HFFc6 (cell line): ENCODE measurements at regions not wholly inside any gene's neighbourhood (a gene's known extent, or its start where the extent isn't known, plus 50 kb on each side); places are given as distances from the start of the nearest gene placed in this dataset.

Source experiments
- DNase-seq: peaks from one replicate; pipeline ENCODE4 v3.0.0-alpha.2; 2018
- H3K27ac Mint-ChIP-seq: 2 replicates; pipeline ENCODE4 v1.8.0; 2020; ENCODE audit warnings: mild to moderate bottlenecking, mixed read lengths
- H3K27me3 Mint-ChIP-seq: 2 replicates; pipeline ENCODE4 v1.8.0; 2021; ENCODE audit warnings: mild to moderate bottlenecking, moderate library complexity, mixed read lengths; ENCODE audit not compliant: insufficient read depth
- H3K36me3 Mint-ChIP-seq: 2 replicates; pipeline ENCODE4 v1.8.0; 2021; ENCODE audit warnings: low read depth, mixed read lengths
- H3K4me1 Mint-ChIP-seq: 2 replicates; pipeline ENCODE4 v1.8.0; 2020; ENCODE audit warnings: low read depth, mixed read lengths
- H3K4me3 Mint-ChIP-seq: 2 replicates; pipeline ENCODE4 v1.8.0; 2020; ENCODE audit warnings: mild to moderate bottlenecking, moderate library complexity, mixed read lengths
- H3K9me3 Mint-ChIP-seq: 2 replicates; pipeline ENCODE4 v1.8.0; 2020; ENCODE audit warnings: mild to moderate bottlenecking, mixed read lengths
- CTCF ChIP-seq: fragments of 200-600 bp; sonication (generic); IDR thresholded peaks from 2 replicates; pipeline ENCODE4 v1.5.0; 2021; ENCODE audit warnings: antibody characterized with exemption, mild to moderate bottlenecking

GRCh38 chr4:23169608-23170311 lies 477.0 kb downstream of the GBA3 start:
- TF ChIP-seq CTCF, result no peak
- no peak for DNase-seq
- H3K4me3 Mint-ChIP-seq, result no peak overlapping the region
- H3K4me1 Mint-ChIP-seq, result no peaks in the 10 kb centered on the region
- no peak overlapping the region for H3K27ac Mint-ChIP-seq
- no peaks in the 10 kb centered on the region for H3K36me3 Mint-ChIP-seq
- H3K9me3 Mint-ChIP-seq, result peaks cover 51% of the 10 kb centered on the region
- H3K27me3 Mint-ChIP-seq, result no peaks in the 10 kb centered on the region; the same call in 1 of the 2 replicates

- Mint-ChIP-seq H3K4me1 (no peaks in the 10 kb centered on the region), H3K27ac (no peak overlapping the region), H3K9me3 (peaks cover 44% of the 10 kb centered on the region), H3K36me3 (no peaks in the 10 kb centered on the region), H3K4me3 (no peak overlapping the region), H3K27me3 (no peaks in the 10 kb centered on the region)
- DNase-seq, result no peak
- TF ChIP-seq CTCF, result no peak
Measured at GRCh38 chr4:23166919-23167318, 474.2 kb downstream of the GBA3 start.

- H3K4me1 Mint-ChIP-seq, result no peaks in the 10 kb centered on the region
- TF ChIP-seq CTCF, result no peak
- H3K27me3 Mint-ChIP-seq, result no peaks in the 10 kb centered on the region
- H3K36me3 Mint-ChIP-seq, result no peaks in the 10 kb centered on the region
- H3K27ac Mint-ChIP-seq, result no peak overlapping the region
- no peak overlapping the region for H3K4me3 Mint-ChIP-seq
- no peak for DNase-seq
- H3K9me3 Mint-ChIP-seq, result peaks cover 45% of the 10 kb centered on the region
Measured at GRCh38 chr4:23166407-23166806, 473.7 kb downstream of the GBA3 start.

GRCh38 chr4:23165669-23166068 lies 472.9 kb downstream of the GBA3 start:
- TF ChIP-seq CTCF, result no peak
- H3K27me3 Mint-ChIP-seq, result no peaks in the 10 kb centered on the region

GRCh38 chr4:23163647-23164436 lies 471.1 kb downstream of the GBA3 start:
- peaks cover 36% of the 10 kb centered on the region for H3K9me3 Mint-ChIP-seq
- no peak for DNase-seq
- no peak for TF ChIP-seq CTCF
- H3K4me3 Mint-ChIP-seq, result no peak overlapping the region
- H3K27me3 Mint-ChIP-seq, result no peaks in the 10 kb centered on the region
- H3K27ac Mint-ChIP-seq, result no peak overlapping the region
- no peaks in the 10 kb centered on the region for H3K4me1 Mint-ChIP-seq
- no peaks in the 10 kb centered on the region for H3K36me3 Mint-ChIP-seq

More at GRCh38 chr4:23165669-23166068, 472.9 kb downstream of the GBA3 start:
- Mint-ChIP-seq H3K4me3 (no peak overlapping the region), H3K36me3 (no peaks in the 10 kb centered on the region), H3K4me1 (no peaks in the 10 kb centered on the region), H3K9me3 (peaks cover 49% of the 10 kb centered on the region), H3K27ac (no peak overlapping the region)
- no peak for DNase-seq
